Caco-2 (cell line): ENCODE measurements at regions not wholly inside any gene's neighbourhood (a gene's known extent, or its start where the extent isn't known, plus 50 kb on each side); places are given as distances from the start of the nearest gene placed in this dataset.
"Not testable (repeated sequence)": the region's sequence is repeated elsewhere in the genome, so short reads cannot be mapped to it uniquely, and the experiment has no call there.

Experiments used
- BruUV-seq: library from RNA; stranded (reverse); fragments of 400-500 nt; replicated peaks from 2 replicates; lab custom pipeline; 2021; lab: Mats Ljungman, UMichigan
- CTCF ChIA-PET: fragments of 300-600 bp; sonication (Branson Sonifier 250); formaldehyde crosslinking; loops from one replicate; lab custom pipeline; 2022; ENCODE audit warnings: antibody characterized with exemption; lab: Charles Lee
- POLR2A ChIA-PET: fragments of 300-600 bp; sonication (Branson Sonifier 250); formaldehyde crosslinking; loops from one replicate; lab custom pipeline; 2022; ENCODE audit warnings: antibody characterized with exemption; lab: Charles Lee
- DNase-seq, 2 experiments: peaks; one replicate each; pipeline versions ENCODE4 v3.0.0 to v3.0.0-alpha.2; 2020 to 2022
- H3K27me3 ChIP-seq: replicated peaks from 2 replicates; pipeline ENCODE4 v1.6.0; 2011; ENCODE audit warnings: low read length; ENCODE audit not compliant: control insufficient read depth, insufficient read depth
- H3K36me3 ChIP-seq: 2 replicates; pipeline ENCODE4 v1.5.1; 2011; ENCODE audit warnings: low read length; ENCODE audit not compliant: control insufficient read depth, insufficient read depth
- H3K4me1 ChIP-seq: fragments of 250-450 bp; sonication (Bioruptor Pico); 2 replicates; pipeline ENCODE4 v1.5.1; 2020; ENCODE audit warnings: mild to moderate bottlenecking
- H3K4me3 ChIP-seq: 2 replicates; pipeline ENCODE4 v1.5.1; 2011; ENCODE audit warnings: low read depth, mild to moderate bottlenecking, control low read depth, low read length
- H3K9me3 ChIP-seq: fragments of 250-450 bp; sonication (Bioruptor Pico); 2 replicates; pipeline ENCODE4 v1.5.1; 2020; ENCODE audit warnings: mild to moderate bottlenecking, moderate library complexity
- H3K27ac Mint-ChIP-seq: one replicate; pipeline ENCODE4 v1.8.0; 2022; ENCODE audit warnings: mixed read lengths; ENCODE audit not compliant: unreplicated experiment
- H3K27me3 Mint-ChIP-seq: one replicate; pipeline ENCODE4 v1.8.0; 2022; ENCODE audit warnings: mixed read lengths; ENCODE audit not compliant: insufficient read depth, unreplicated experiment
- H3K36me3 Mint-ChIP-seq: one replicate; pipeline ENCODE4 v1.8.0; 2022; ENCODE audit warnings: mild to moderate bottlenecking, mixed read lengths; ENCODE audit not compliant: insufficient read depth, unreplicated experiment
- H3K4me1 Mint-ChIP-seq: one replicate; pipeline ENCODE4 v1.8.0; 2022; ENCODE audit warnings: low read depth, mixed read lengths; ENCODE audit not compliant: unreplicated experiment
- H3K4me3 Mint-ChIP-seq: one replicate; pipeline ENCODE4 v1.8.0; 2022; ENCODE audit warnings: mild to moderate bottlenecking, moderate library complexity, mixed read lengths; ENCODE audit not compliant: unreplicated experiment
- H3K9me3 Mint-ChIP-seq: one replicate; pipeline ENCODE4 v1.8.0; 2022; ENCODE audit warnings: mixed read lengths; ENCODE audit not compliant: unreplicated experiment
- CTCF ChIP-seq, 2 experiments: fragments of 200-600 bp in 1 of 2; IDR thresholded peaks; 1 replicate in 1 of 2; 2 replicates in 1 of 2; pipeline versions ENCODE4 v1.5.1 to v1.8.0; 2011 to 2022; ENCODE audit warnings: antibody characterized with exemption in 1 of 2, control low read depth in 1 of 2, inconsistent platforms in 1 of 2, low read depth in 1 of 2, low read length in 1 of 2, mild to moderate bottlenecking in 1 of 2, moderate library complexity in 1 of 2; ENCODE audit not compliant: insufficient read depth in 1 of 2, severe bottlenecking in 1 of 2, unreplicated experiment in 1 of 2
- intact Hi-C: fragments of 100-400 bp; cut with micrococcal nuclease; formaldehyde crosslinking; loops from one replicate; pipeline ENCODE4 v1.10.0; 2022; ENCODE audit not compliant: unreplicated experiment

DNA sequence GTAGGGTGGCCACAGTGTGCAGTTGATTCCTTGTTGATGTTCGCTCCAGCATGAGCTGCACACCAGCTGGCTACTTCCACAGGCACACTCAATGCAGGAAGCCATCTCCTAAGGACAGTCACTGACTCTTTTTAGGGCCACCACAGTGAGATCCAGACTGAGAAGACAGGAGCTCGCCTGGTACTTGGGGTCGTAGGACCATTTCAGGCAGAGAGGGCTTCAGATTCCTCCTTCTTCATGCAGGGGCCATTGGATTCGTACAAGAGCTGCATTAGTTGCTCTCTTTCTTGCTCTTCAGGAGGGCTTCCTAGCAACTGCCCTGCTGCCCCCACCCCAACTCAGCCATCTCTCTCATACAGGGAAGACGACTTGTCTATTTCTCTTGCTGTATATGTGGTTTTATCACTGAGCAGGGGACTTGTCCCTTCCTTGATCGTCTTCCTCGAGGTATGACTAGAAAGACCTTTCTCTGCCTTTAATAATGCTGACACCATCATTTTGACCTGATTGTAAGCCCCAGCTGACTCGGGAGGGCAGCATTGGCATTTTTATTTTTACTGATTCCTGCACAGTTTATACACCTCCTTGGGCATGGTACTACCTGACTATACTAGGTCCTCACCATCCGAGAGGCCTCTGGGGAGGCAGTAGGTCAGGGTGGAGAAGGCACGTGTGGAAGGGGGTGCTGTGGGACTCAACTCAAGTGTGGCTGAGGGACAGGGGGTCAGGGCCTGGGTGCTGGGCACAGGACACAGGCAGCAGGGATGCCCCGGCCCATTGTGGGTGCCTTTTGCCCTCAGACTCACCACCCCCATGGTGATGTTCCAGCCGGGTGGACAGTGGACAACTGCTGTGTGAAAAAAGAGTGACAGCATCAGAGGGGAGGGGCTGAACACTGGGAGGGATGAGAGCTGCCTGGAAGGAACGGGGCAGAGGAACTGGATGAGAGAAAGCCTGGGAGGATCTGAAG is 136.7 kb upstream of the ZNF746 start:
- no peaks in the 10 kb centered on the region for H3K36me3 ChIP-seq
- Mint-ChIP-seq H3K27me3 (peaks cover 6% of the 10 kb centered on the region), H3K9me3 (no peaks in the 10 kb centered on the region), H3K4me1 (no peaks in the 10 kb centered on the region), H3K27ac (no peak overlapping the region), H3K36me3 (no peaks in the 10 kb centered on the region), H3K4me3 (no peak overlapping the region)
- POLR2A ChIA-PET = interaction anchor here (0.5 kb wide), 1 partner anchor 132 kb away, joined by 3 read pairs; no protein-coding TSS in a partner anchor
- intact Hi-C loops = no loop called here
- no TSS peak for BruUV-seq
- H3K4me1 ChIP-seq = no peaks in the 10 kb centered on the region
- CTCF ChIA-PET = interaction anchor here (1.0 kb wide), 1 partner anchor 108 kb away, joined by 5 read pairs; no protein-coding TSS in a partner anchor
- H3K27me3 ChIP-seq = peaks cover 1% of the 10 kb centered on the region; the same call in 1 of the 2 replicates
- no peak for DNase-seq
- no peaks in the 10 kb centered on the region for H3K9me3 ChIP-seq
- no peak for TF ChIP-seq CTCF (IDR thresholded peaks at IDR 0.05; ENCODE audit: insufficient read depth in 1 of 2, low read depth in 1 of 2, low read length in 1 of 2, severe bottlenecking in 1 of 2, unreplicated experiment in 1 of 2)
- H3K4me3 ChIP-seq = no peak overlapping the region

- BruUV-seq, H3K4me3 Mint-ChIP-seq, CTCF ChIA-PET, H3K27ac Mint-ChIP-seq, POLR2A ChIA-PET, H3K4me1 ChIP-seq, H3K4me3 ChIP-seq, H3K9me3 Mint-ChIP-seq, H3K27me3 Mint-ChIP-seq, H3K4me1 Mint-ChIP-seq, H3K27me3 ChIP-seq, DNase-seq, H3K36me3 ChIP-seq, H3K9me3 ChIP-seq, intact Hi-C loops: not testable (repeated sequence)
- H3K36me3 Mint-ChIP-seq = peaks cover 11% of the 10 kb centered on the region
Measured at GRCh38 chr7:149628361-149629149, 130.9 kb upstream of the ZNF746 start.

- DNase-seq = no peak
- Mint-ChIP-seq H3K36me3 (peaks cover 12% of the 10 kb centered on the region), H3K27me3 (no peaks in the 10 kb centered on the region), H3K9me3 (no peaks in the 10 kb centered on the region), H3K27ac (no peak overlapping the region), H3K4me3 (no peak overlapping the region), H3K4me1 (peaks cover 6% of the 10 kb centered on the region)
- CTCF ChIA-PET = no interaction called here
- Histone ChIP-seq H3K36me3 (no peaks in the 10 kb centered on the region), H3K9me3 (no peaks in the 10 kb centered on the region), H3K4me3 (no peak overlapping the region), H3K27me3 (no peaks in the 10 kb centered on the region), H3K4me1 (peaks cover 4% of the 10 kb centered on the region; the same call in 1 of the 2 replicates)
- POLR2A ChIA-PET = no interaction called here
- TF ChIP-seq CTCF (IDR thresholded peaks at IDR 0.05; ENCODE audit: insufficient read depth in 1 of 2, low read depth in 1 of 2, low read length in 1 of 2, severe bottlenecking in 1 of 2, unreplicated experiment in 1 of 2) = no peak
- intact Hi-C loops = no loop called here
- no TSS peak for BruUV-seq
Measured at GRCh38 chr7:149627911-149628310, 130.3 kb upstream of the ZNF746 start.
